GM19463 (cell line): ENCODE measurements at regions not wholly inside any gene's neighbourhood (a gene's known extent, or its start where the extent isn't known, plus 50 kb on each side); places are given as distances from the start of the nearest gene placed in this dataset.

ENCODE experiments used
- ATAC-seq: cut with Tn5 transposase; IDR thresholded peaks from one replicate; pipeline ENCODE4 v1.9.1; 2021; ENCODE audit warnings: mild to moderate bottlenecking, moderate library complexity; ENCODE audit not compliant: unreplicated experiment

- ATAC-seq = no peak
These were observed 114.3 kb downstream of the ASCL4 start for GRCh38 chr12:107888789-107889188.

GRCh38 chr12:107891967-107892366 is 117.5 kb downstream of the ASCL4 start:
- no peak for ATAC-seq

GRCh38 chr12:107894589-107894988 is 120.1 kb downstream of the ASCL4 start:
- ATAC-seq = no peak

GRCh38 chr12:107895966-107896365 is 121.5 kb downstream of the ASCL4 start:
- ATAC-seq = no peak

GRCh38 chr12:107900588-107900987 is 126.1 kb downstream of the ASCL4 start:
- ATAC-seq = no peak

- peak; percentile 97 for ATAC-seq
These were observed 129.0 kb downstream of the ASCL4 start for GRCh38 chr12:107903341-107904061.

- ATAC-seq = no peak
These were observed 132.2 kb downstream of the ASCL4 start for GRCh38 chr12:107906707-107907106.

GRCh38 chr12:107912421-107913004 is 138.0 kb downstream of the ASCL4 start:
- peak; percentile 60 for ATAC-seq

- ATAC-seq = no peak
These were observed 140.0 kb downstream of the ASCL4 start for GRCh38 chr12:107914460-107914977.

GRCh38 chr12:107917912-107918800 is 143.7 kb downstream of the ASCL4 start:
- ATAC-seq = no peak

GRCh38 chr12:107921062-107921461 is 146.6 kb downstream of the ASCL4 start:
- no peak for ATAC-seq

GRCh38 chr12:107925125-107925524 is 150.6 kb downstream of the ASCL4 start:
- ATAC-seq = no peak

- no peak for ATAC-seq
These were observed 154.9 kb downstream of the ASCL4 start for GRCh38 chr12:107929436-107929835.

GRCh38 chr12:107931761-107932160 is 157.3 kb downstream of the ASCL4 start:
- no peak for ATAC-seq

- no peak for ATAC-seq
These were observed 163.9 kb downstream of the ASCL4 start for GRCh38 chr12:107938446-107938845.

GRCh38 chr12:107948391-107948945 is 174.0 kb downstream of the ASCL4 start:
- no peak for ATAC-seq

- no peak for ATAC-seq
These were observed 176.5 kb downstream of the ASCL4 start for GRCh38 chr12:107951024-107951423.

GRCh38 chr12:107955966-107956643 is 173.0 kb upstream of the WSCD2 start:
- no peak for ATAC-seq

- no peak for ATAC-seq
These were observed 171.6 kb upstream of the WSCD2 start for GRCh38 chr12:107957459-107957858.

- no peak for ATAC-seq
These were observed 165.5 kb upstream of the WSCD2 start for GRCh38 chr12:107963635-107964034.

GRCh38 chr12:107967170-107967569 is 161.9 kb upstream of the WSCD2 start:
- no peak for ATAC-seq
